ENCODE measurements at regions not wholly inside any gene's neighbourhood (a gene's known extent, or its start where the extent isn't known, plus 50 kb on each side); places are given as distances from the start of the nearest gene placed in this dataset.
"Not testable (repeated sequence)": the region's sequence is repeated elsewhere in the genome, so short reads cannot be mapped to it uniquely, and the experiment has no call there.

DNA sequence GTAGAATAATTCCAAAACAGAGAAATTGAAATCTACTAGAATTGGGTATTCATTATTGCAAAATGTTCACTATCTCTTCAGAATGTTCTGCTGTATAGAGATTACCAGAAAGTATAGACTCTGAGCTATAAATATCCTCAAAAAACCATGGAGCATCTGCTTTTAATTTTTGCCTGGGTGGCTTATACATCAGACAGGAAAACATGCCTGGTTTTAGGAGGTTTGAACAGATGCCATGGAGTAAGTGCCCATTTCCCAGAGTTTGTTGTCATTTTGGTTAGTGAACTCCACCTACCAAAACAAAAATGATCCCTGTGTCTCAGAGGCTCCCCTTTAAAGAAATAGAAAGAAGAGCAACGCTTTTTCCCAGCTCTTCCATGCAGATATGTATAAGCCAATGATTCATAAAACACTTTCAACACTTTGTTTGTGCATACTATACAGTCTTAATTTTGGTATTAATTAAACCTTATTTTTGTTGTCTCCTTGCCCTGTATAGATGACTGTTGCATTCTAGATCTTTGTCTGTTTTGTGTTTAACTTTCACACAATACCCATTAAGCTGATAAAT, 68.7 kb downstream of the MEPE start:
- no peak for DNase-seq (ENCODE audit: low read depth)

- DNase-seq (ENCODE audit: low read depth) = no peak
Observed at GRCh38 chr4:87904639-87905160, 70.8 kb upstream of the SPP1 start.

DNA sequence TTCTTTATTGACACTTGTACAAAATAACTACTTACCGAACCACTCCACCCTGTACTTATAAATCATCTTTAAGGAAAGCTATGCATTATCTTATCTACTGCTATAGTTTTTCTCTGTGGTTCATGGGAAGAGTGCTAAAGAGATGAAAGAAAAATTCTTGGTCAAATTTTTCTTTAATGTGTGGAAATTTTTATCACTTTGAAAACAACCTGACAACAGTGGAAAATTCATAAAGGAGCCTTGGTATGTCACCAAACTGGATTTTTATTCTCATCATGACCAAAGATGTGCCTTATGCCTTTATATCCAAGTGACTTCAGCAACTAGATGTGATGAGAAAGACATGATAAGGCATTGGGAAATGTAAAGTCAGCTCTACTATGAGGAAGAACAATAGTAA, 67.2 kb upstream of the SPP1 start:
- no peak for DNase-seq (ENCODE audit: low read depth)

- DNase-seq (ENCODE audit: low read depth) = no peak
Observed at GRCh38 chr4:87910795-87911194, 64.7 kb upstream of the SPP1 start.

GRCh38 chr4:87911252-87911774, 64.2 kb upstream of the SPP1 start:
- no peak for DNase-seq (ENCODE audit: low read depth)

GRCh38 chr4:87912164-87913004, 63.1 kb upstream of the SPP1 start:
- DNase-seq (ENCODE audit: low read depth) = no peak

DNA sequence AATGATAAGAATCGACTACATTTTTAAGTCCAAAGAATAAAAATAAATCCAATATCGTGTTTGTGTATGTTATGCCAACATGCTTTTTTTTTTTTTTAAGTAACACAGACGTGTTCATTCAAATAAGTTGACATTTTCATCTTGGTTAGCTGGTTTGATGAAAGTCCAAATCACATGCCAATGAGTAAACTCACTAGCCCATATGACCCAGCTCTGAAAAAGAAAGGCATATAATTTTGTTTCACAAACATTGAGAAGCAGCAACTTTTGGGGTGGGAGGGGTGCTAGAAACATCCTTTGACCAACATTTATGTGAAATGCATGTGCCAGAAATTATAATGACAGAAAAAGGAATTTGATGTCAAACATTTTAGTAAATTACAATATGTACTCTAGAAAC, 61.6 kb upstream of the SPP1 start:
- DNase-seq (ENCODE audit: low read depth) = no peak

DNA sequence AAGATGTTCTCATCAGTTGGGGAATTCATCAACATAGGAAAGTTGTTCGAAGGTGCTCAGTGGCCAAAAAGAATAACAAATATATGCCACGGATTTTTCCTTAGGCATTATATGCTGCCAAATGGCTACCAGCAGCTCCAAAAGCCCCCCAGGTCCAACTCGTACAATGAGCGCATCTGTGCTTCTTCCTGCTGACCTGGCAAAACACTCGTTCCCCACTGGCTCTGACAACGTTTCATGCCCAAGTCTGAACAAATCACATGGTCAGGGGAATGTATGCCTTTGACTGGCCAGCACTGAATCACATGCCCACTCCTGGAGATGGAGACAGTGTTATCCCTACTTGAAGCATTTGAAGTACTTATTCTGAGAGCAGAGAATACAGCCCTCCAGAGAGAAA, 59.9 kb upstream of the SPP1 start:
- no peak for DNase-seq (ENCODE audit: low read depth)

DNA sequence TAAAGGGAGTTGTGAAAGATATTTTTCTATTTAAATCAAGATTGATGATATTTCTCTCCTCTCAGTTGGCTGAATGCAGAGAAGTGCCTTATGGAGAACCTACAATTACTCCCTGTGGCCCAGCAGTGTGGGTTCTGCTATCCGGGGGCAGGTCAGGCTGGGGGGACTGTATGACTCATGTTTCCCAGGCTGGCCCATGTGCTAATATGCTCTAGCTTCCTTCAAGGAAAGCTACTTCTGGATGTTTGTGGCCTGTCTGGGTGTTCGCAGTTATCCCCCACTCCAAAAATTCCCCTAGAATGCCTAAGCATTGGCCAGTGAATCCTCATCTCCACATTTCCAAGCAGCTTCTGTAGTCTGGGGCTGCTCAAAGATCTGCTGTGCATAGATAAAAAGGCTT, 58.9 kb upstream of the SPP1 start:
- DNase-seq (ENCODE audit: low read depth) = no peak

DNA sequence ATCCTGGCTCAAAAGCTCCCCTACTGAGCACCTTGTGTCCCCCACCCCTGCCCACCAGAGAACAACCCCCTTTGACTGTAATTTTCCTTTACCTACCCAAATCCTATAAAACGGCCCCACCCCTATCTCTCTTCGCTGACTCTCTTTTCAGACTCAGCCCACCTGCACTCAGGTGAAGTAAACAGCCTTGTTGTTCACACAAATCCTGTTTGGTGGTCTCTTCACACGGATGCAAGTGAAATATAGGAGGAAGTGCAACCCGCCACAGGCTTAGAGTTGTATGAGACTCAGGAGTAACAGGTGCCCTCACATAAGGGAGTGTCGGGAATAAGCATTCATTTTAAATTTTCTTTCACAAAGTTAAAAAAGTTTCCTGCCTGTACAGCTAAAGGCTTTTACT, 57.6 kb upstream of the SPP1 start:
- DNase-seq (ENCODE audit: low read depth) = not testable (repeated sequence)

GRCh38 chr4:87918314-87919058, 57.0 kb upstream of the SPP1 start:
- no peak for DNase-seq (ENCODE audit: low read depth)

- not testable (repeated sequence) for DNase-seq (ENCODE audit: low read depth)
Observed at GRCh38 chr4:87919304-87919703, 56.2 kb upstream of the SPP1 start.

- DNase-seq (ENCODE audit: low read depth) = peak; percentile 8
Observed at GRCh38 chr4:87919941-87920340, 55.6 kb upstream of the SPP1 start.

DNA sequence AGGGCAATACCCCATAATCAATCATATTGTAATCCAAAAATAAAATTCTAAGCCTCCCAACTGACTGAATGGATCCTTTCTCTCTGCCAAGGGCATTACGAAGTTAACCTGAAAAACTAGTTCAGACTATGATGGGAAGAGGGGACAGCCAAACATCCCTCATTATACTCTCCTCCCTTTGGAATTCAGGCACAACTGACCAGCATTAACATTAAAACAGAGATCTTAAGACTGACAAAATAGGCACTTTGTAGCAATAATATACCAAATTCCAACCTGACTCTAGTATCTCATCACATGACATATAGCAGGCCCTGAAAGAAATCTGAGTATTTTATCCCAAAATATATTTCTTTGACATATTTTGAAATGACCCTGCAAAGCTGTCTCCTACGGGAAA, 55.0 kb upstream of the SPP1 start:
- DNase-seq (ENCODE audit: low read depth) = no peak

DNA sequence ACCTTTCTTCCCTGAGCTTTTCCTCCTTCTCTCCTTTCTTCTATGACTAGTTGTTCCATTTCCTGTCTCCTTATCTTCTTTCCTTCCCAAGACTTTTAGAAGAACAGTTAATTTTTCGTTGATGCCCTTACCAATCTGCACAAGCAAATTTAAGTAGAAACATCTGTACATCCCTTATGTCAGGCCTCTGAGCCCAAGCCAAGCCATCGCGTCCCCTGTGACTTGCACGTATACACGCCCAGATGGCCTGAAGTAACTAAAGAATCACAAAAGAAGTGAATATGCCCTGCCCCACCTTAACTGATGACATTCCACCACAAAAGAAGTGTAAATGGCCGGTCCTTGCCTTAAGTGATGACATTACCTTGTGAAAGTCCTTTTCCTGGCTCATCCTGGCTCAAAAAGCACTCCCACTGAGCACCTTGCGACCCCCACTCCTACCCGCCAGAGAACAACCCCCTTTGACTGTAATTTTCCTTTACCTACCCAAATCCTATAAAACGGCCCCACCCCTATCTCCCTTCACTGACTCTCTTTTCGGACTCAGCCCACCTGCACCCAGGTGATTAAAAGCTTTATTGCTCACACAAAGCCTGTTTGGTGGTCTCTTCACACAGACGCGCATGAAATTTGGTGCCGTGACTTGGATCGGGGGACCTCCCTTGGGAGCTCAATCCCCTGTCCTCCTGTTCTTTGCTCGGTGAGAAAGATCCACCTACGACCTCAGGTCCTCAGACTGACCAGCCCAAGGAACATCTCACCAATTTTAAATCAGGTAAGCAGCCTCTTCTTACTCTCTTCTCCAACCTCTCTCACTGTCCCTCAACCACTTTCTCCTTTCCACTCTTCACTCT, 53.7 kb upstream of the SPP1 start:
- not testable (repeated sequence) for DNase-seq (ENCODE audit: low read depth)

DNA sequence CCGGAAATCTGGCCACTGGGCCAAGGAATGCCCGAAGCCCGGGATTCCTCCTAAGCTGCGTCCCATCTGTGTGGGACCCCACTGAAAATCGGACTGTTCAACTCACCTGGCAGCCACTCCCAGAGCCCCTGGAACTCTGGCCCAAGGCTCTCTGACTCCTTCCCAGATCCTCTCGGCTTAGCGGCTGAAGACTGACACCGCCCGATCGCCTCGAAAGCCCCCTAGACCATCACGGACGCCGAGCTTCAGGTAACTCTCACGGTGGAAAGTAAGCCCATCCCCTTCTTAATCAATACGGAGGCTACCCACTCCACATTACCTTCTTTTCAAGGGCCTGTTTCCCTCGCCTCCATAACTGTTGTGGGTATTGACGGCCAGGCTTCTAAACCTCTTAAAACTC, 51.4 kb upstream of the SPP1 start:
- DNase-seq (ENCODE audit: low read depth) = not testable (repeated sequence)
